HG03520 (cell line): ENCODE measurements at regions not wholly inside any gene's neighbourhood (a gene's known extent, or its start where the extent isn't known, plus 50 kb on each side); places are given as distances from the start of the nearest gene placed in this dataset.

Source experiments
- ATAC-seq: cut with Tn5 transposase; IDR thresholded peaks from one replicate; pipeline ENCODE4 v1.9.1; 2021; ENCODE audit warnings: mild to moderate bottlenecking, moderate library complexity; ENCODE audit not compliant: unreplicated experiment

DNA sequence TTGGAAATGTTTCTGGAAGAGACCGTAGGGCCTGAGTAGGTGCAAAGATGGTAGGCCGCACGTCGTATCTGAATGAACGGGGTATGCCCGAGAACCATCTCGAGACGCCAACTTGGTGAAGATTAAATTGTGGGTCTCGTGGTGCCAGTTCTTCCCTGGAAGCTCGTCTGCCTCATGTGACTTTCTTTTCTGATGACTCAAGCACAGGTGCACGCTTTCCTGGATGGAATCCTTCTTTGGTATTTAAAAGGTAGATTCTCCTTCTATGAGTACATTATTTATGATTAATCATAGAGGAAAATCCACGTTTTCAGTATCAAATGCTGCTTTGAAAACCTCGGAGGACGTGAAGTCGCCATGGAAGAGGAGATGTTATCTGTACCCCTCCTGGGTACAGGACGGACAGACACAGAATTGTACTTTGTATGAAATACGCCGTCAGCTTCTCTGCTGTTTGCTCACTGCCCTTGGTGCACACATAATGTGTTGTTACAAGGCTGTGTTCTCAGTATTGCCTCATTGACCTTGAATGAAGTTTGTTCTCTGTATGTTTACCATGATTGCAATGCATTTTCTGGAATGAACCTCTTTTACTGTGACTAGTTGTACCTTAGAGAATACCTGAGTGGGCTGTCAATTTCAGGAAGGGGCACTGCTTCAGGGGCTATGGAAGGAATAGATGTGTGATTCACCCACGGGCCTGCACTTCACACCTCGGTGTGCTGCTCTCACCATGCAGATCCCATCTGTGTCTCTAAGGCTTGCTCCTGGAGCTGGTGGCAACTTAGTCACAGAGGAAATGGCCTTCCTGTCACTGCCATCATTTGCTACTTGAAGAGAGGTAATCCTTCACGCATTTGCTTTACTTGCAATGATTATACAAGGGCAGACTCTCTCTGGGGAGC lies 137.3 kb upstream of the RTL1 start:
- ATAC-seq, result no peak

DNA sequence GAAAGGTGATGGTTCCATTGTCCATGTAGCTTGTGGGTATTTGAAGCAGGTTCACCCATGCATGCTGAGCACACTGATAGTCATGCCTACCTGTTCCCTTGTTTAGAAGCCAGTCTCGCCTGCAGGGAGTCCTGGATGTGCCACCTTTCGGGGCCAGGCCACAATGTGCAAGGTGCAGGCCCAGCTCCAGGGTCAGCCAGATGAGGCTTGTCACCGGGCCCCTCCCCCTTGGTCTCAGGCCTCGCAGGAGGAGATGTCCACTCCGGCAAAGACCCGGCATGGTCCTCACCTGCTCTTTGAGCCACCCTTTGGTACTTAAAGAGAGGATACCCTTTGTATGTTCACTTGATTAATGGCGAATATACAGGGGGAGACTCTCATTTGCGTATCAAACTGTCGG lies 140.4 kb upstream of the RTL1 start:
- ATAC-seq, result no peak

DNA sequence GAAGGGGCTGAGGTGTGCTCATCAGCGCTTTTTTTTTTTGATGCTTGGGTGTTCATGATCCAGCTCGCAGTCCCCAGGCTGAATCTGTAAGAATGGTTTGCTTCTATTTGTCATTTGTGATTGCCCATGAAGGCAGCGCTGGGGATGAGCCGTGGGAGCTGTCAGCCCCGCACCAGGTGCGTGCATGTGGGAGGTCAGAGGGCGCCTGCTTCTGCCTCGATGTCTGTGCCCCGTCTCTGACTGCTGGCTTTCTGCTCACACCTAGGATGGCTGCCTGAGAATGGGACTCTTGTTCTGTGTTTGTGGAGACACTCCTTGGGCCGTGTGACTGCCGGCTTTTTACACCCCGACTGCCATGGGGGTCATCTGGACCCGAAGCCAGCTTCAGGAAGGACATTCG lies 141.2 kb upstream of the RTL1 start:
- no peak for ATAC-seq

DNA sequence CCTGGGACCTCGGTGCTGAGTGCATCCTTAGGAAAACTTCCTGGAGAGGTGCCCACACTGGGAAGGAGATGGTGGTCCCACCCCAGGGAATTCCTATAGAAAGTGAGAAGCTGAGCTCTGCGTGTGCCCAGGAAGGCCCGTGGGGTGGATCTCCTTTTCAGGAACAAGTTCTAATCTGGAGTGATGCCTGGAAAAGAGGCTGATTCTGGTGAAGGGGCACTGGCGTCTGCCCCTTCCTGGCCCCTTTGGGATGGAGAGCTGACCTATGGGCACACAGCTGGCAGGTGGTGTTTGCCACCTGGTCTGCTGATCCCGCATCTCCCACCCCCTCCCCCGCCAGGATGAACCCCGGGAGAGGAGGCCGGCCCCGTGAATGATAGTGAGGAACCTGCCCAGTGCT lies 142.0 kb upstream of the RTL1 start:
- ATAC-seq, result no peak

DNA sequence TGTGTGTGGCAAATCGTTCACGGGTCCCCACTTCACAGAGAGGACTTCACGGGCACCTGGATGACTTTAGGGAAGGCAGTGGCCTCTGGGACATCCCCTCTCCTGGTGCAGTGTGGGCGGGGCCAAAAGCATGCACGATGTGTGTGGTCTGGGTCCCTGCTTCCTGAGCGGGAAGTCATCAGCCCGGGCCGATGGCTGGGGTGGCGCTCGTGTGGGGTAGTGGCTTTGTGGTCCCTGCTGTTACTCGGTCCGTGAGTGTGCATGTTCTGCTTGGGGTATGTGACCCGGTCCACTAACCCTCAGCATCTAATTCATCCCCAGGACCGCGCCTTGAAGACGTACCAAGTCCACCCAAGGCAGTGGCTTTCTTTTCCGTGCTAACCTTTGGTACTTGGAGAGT lies 142.5 kb upstream of the RTL1 start:
- no peak for ATAC-seq

DNA sequence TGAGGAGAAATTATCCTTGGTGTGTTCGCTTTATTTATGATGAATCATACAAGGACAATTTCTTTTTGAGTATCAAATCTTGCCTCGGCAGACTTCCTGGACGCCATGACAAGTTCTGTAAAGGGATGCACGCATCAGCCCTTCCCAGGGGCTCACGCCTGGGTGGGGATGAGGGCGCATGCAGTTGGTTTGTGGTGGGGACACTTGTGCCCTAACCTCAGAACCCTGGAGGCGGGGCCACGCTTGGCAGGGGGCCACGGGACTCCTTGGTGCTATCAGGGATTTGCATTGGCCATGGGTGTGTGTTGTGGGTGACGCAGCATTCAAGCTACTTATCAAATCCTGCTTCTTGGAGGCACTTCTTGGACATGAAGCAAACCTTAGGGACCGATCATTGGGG lies 143.8 kb upstream of the RTL1 start:
- ATAC-seq, result no peak

DNA sequence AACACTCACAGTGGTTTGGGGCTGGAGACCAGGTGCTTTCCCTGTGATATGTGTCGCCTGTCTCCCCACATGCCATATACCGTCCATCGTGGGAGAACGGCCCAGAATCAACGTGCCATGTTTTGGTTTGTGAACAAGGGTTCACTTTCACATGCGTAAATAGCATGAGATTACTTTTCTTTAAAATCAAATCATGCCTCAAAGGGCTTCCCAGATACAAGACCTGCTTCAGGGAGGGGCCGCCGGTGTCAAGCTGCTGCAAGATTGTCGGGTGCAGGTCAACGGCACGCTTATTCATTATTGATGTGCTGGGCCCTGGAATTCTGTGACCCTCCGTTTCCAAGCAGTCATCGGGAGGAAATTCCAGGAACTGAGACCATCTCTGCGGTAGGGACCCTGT lies 145.2 kb upstream of the RTL1 start:
- ATAC-seq, result no peak

DNA sequence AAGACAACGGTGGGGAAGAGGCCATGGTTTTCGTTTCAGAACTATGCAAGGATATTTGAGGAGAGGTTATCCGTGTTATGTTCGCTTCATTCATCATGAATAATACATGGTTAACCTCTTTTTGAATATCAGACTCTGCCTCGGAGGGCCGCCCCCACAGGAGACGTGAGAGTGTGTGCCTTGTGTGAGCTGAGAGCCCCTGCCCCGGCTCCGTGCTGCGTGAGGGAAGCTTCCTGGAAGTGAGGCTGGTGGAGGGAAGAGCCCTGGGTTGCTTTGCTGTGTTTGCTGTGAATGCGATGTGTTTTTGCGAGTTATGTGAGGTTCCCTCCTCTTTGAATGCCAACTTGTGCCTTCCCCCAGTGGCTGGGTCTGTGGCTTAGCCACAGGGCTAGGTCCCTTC lies 146.0 kb upstream of the RTL1 start:
- ATAC-seq, result no peak

DNA sequence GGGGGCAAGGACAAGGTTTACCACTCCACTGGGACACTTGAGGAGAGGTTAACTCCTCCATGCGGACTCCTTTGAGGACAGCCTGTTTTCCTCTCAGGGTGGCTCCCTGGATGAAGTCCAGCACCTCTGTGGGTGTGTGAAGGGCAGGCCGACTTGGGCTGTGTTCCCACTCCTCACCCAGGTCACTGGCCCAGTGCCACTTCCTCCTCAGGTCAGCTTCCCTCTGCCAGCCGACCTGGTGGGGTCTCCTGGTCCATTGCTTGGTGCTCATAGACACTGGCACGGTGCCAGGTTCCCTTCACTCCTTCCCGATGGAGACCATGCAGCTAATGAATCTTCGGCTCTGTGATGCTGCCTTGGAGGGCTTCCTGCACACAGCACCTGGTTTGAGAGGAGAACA lies 146.4 kb upstream of the RTL1 start:
- no peak for ATAC-seq

DNA sequence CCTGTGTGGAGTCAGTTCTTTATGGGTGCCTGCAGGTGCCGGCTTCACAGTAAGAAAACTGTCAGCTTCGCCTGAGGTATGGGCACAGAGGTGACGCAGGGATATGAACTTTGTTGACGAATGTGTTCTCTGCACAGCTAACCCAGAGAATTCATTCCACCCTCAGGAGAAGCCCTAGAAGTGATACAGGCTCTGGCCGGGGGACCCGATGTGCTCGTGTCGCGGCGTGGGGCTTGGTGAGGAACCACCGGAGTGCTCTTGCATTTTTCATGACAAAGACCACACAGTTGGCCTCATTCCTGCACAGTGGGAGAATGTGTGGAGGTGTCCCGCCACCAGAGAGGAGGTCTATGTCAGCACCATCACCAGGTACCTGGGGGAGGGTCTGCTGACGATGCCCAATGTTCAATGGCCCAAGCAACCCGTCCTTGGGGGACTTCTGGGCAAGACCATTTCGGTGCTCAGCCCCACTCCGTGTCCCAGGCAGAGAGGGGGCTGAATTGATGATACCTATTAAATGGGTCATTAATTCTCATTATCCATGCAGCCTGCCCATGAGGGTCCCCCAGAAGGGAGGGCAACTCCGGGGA lies 147.5 kb upstream of the RTL1 start:
- ATAC-seq, result no peak

DNA sequence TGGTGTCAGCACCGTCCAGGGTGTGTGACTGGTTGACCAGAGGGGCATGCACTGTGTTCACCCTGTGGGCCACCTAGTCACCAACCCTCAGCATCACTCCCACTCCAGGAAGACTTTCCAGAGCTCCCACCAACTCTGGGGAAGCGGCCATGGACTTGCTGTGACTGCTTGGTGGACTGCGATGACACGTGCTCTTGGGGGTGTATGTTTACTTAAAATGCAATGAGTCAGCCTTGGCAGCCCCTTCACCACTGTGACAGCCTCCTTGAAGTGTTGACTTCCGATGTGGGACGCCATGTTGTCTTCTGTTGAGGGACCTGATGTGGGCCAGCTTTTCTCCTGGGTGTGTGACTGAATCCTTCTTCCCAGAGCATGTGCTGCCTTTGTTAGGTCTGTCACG lies 151.1 kb upstream of the RTL1 start:
- ATAC-seq, result no peak

DNA sequence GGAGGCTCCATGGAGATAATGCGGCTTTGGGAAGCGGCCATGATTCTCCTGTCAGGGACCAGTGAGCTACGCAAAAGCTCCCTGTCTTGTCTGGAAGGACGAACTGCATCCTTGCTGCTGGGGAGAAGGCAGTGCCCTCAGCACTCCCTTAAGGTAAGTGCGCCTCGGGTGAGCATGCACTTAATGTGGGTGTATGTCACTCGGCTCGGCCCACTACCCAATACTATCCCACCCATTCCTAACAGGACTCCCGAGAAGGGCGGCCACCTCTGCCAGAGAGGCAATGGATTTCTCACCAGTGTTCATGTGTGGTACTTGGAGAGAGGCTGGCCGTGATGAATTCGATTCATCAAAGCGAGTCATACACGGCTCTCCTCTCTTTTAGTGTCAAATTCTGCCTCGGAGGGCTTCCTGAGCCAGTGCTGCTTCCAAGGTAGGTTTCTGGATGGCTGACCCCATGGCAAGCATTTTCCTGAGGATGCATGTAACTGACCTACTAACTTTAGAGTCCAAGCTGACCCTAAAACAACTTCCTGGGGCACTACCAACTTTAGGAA lies 151.7 kb upstream of the RTL1 start:
- ATAC-seq, result no peak

DNA sequence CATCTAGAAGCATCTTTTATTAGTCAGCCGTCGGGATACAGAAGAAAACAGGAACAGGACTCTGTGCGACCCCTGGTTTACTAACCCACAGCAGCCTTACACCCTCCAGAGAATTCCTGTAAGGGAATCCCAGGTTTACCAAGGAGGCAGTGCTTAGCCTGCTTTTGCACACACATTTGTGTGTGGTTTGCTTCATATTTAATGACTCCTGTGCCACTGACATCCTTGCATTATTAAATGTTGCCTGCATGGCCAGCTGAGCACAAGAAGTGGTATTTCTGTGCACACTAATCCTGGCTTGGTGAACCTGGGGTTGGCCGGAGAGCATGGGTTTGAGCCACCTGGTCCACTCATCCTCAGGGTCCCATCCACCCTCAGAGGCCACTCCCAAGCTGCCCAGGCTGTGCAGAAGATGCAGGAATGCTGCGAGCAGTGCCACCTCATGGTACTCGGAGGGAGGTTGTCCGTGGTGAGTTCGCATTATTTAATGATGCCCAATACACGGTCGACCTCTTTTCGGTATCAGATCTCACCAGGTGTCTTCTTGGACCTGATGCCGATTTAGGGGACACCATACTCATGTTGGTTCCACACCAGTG lies 152.4 kb upstream of the RTL1 start:
- no peak for ATAC-seq

DNA sequence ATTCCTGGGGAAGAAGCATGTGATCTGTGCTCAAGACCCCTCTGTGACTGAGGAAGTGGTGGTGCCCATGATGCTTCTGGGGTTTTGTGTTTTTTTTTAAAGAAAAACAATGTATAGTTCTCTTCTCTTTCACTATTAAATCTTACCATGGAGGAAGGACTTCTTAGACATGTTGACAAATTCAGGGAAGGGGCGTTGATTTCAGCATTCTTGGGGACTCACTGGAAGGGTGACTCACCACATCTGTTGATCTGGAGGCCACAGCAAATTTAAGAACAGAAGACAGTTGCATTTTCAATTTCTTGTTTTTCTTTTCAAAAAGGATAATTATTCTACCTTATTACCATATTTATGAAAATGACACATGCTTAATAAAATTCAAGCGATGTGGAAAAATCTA lies 152.9 kb upstream of the RTL1 start:
- ATAC-seq, result no peak

DNA sequence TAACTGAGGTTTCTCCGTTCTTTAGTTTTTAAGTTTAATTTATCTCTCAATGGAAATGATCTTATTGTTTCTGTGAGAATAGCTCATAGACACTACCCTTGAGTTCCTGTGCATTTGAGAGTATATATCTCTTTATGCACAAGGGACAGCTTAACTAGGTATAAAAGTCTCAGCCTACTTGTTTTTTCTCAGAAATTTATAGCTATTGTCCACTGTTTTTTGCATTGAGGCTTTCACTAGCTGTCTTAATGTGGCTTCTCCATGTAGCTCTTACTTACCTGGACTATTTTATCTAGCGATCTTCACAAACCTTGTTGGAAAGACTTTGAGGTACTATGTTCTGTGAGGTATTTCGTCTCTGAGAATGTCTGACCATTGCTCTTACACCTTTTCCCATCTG lies 153.9 kb upstream of the RTL1 start:
- ATAC-seq, result no peak

DNA sequence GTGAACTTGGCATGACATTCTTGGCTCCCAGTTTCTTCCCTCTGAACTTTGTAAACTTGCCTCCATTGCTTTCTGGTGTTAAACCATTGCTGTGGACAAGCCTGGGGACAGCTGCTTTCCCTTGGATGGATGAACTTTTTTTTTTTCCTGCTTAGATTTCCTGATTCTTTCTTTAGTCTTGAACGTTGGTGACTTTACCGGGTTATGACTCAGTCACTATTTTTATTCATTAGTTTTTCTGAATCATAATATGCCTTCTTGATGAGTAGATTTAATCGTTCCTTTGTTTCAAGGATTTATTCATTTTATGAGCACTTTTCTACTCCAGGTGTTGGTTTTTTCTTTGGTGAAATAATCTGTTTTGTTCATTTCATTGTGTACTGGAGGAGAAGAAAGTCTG lies 155.0 kb upstream of the RTL1 start:
- no peak for ATAC-seq

DNA sequence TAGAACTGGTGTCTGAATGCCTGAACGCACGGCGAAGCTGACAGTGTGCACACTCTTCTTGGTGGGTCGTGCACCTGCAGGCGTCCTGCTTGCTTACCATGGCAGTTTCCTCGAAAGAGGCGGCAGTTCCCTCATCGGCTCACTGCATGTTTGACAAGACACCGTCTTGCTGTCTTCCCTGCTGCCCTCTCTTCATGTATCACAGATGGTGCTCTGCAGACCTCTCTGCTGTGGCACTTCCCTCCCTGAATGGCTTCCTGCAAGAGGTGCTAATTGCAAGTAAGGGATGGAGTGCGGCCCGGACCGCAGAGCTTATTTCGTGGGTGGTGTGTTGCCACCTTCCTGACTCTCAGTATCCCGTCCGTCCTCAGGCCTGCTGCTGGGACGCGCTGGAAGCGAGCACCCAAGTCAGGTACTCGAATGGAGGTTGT lies 156.7 kb upstream of the RTL1 start:
- ATAC-seq, result no peak

DNA sequence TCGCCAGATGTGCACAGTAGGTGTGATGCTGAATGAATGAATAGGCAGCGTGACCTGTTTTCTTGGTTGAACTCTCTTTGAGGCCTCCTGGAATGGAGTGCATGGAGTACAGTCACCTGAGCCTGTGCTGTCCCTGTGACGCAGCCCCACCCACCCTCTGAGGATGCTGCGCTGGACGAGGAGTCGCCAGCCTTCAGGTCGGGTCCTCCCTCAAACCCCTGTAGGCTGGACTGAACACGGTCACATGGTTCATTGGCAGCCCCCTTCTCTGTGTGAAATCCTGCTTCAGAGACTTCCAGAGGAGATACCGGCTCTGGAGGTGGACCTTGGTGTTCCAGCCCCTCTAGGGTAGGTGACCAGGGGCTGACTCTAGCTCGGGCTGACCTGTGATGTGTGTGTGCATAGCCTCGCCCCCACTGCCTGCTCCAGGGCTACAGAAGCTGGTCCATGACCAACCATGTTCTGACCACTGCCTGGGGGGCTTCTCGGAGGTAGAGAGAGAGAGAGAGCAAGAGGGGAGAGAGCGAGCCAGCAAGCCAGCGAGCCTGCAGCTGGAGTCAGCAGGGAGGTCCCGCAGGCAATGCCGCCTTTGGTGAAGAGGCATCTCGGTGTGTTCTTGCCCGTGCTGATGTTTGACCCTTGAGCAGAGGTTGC lies 158.0 kb upstream of the RTL1 start:
- no peak for ATAC-seq

DNA sequence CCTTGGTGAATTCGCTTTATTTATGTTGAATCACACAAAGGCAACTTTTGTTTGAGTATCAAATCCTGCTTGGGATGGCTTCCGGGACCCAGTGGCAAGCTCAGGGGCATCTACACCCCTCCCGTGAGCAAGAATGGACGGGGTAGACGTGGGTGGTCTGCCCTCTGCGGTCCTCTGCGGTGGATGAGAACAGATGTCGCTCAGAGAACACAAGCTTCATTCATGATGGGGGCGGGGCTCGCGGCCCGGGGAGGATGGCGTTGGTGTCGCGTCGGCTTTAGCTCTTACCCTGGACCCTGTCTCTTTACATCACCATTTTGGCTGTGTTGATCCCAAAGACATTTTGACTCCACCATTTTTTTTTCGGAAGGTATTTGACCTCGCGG lies 158.5 kb upstream of the RTL1 start:
- ATAC-seq, result no peak

DNA sequence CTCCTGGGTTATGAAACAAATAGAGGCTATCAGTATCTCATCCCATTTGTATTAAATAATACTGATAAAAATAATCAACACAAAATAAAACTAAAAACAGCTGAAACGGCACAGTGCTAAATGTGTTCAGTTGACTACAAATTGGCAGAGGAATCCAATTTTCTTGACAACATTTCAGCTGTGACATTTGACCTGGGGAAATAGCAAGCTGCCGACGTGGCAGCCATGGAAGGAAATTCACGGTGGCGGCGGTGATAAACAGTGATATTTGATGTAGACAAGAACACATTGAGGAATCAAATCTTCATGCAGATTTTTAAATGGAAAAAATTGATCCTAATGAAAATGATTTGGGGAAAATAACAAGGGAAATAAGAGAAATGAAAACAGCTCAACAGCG lies 159.1 kb upstream of the RTL1 start:
- no peak for ATAC-seq

DNA sequence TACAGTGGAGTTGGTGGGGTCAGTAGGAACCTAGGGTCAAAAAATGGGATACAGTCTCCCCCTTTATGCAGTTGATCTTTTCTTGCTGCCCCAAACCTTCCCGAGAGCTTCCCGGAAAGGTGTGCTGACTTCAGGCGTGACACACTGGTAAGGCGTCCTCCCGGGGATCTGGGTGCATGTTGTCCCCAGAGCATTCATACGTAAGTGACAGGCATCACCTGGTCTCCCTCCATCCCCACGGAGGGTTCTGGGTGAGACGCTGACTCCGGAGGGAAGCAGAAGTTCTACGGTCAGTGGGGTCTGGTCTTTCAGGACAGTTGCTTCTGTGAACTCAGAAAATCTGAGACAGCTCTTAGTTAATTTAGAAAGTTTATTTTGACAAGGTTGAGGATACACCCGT lies 159.6 kb upstream of the RTL1 start:
- no peak for ATAC-seq
